Endothelial cell of umbilical vein (primary cell): ENCODE measurements at regions not wholly inside any gene's neighbourhood (a gene's known extent, or its start where the extent isn't known, plus 50 kb on each side); places are given as distances from the start of the nearest gene placed in this dataset.

Experiments used
- BruUV-seq: library from RNA; stranded (reverse); fragments of 400-500 nt; replicated peaks from 2 replicates; lab custom pipeline; 2021; lab: Mats Ljungman, UMichigan
- CTCF ChIA-PET: fragments of 300-600, 350-600 bp; sonication (Branson Sonifier 250); formaldehyde crosslinking; loops from one replicate; lab custom pipeline; 2021; ENCODE audit warnings: antibody characterized with exemption, inconsistent platforms; lab: Charles Lee
- POLR2A ChIA-PET: fragments of 300-600, 350-600 bp; sonication (Branson Sonifier 250); formaldehyde crosslinking; loops from one replicate; lab custom pipeline; 2021; ENCODE audit warnings: antibody characterized with exemption, inconsistent platforms; lab: Charles Lee
- DNase-seq: peaks from one replicate; pipeline ENCODE4 v3.0.0-alpha.2; 2011; ENCODE audit warnings: low read depth, low spot score
- FAIRE-seq: peaks from 2 replicates; lab custom pipeline; 2011; peaks lifted over from hg19 to GRCh38; lab: Jason Lieb, UNC
- H2AFZ ChIP-seq: 2 replicates; pipeline ENCODE4 v1.6.0; 2012; ENCODE audit warnings: low read depth, low read length, control low read depth, inconsistent platforms
- H3K27ac ChIP-seq: 2 replicates; pipeline ENCODE4 v1.5.1; 2011; ENCODE audit warnings: low read depth, mild to moderate bottlenecking, control low read depth, low read length, moderate library complexity; ENCODE audit not compliant: insufficient read depth
- H3K27me3 ChIP-seq, 2 experiments: 2 replicates each; pipeline versions ENCODE4 v1.6.0 to v1.6.1; 2011; ENCODE audit warnings: low read length in 2 of 2, mixed read lengths in 1 of 2; ENCODE audit not compliant: control insufficient read depth in 2 of 2, insufficient read depth in 2 of 2
- H3K36me3 ChIP-seq, 2 experiments: 2 replicates in 1 of 2; 3 replicates in 1 of 2; pipeline ENCODE4 v1.5.1; 2011; ENCODE audit warnings: low read length in 2 of 2, mild to moderate bottlenecking in 1 of 2, moderate library complexity in 1 of 2; ENCODE audit not compliant: control insufficient read depth in 2 of 2, insufficient read depth in 2 of 2; ENCODE audit errors: extremely low read depth in 1 of 2
- H3K4me1 ChIP-seq: 3 replicates; pipeline ENCODE4 v1.5.1; 2011; ENCODE audit warnings: mild to moderate bottlenecking, low read length; ENCODE audit not compliant: control insufficient read depth, insufficient read depth; ENCODE audit errors: extremely low read depth
- H3K4me2 ChIP-seq: 2 replicates; pipeline ENCODE4 v1.6.1; 2011; ENCODE audit warnings: low read length, control low read depth, mixed read lengths; ENCODE audit not compliant: insufficient read depth
- H3K4me3 ChIP-seq, 3 experiments: fragments of 200-600 bp in 1 of 3; sonication (generic), shearing (Covaris generic) in 1 of 3; replicated peaks in 1 of 3; 2 replicates each; pipeline ENCODE4 v1.5.1; 2011 to 2016; ENCODE audit warnings: control low read depth in 3 of 3, low read length in 3 of 3, mild to moderate bottlenecking in 2 of 3, inconsistent platforms in 1 of 3, low read depth in 1 of 3, moderate library complexity in 1 of 3; ENCODE audit not compliant: insufficient read depth in 1 of 3
- H3K79me2 ChIP-seq: 2 replicates; pipeline ENCODE4 v1.6.0; 2012; ENCODE audit warnings: low read length, inconsistent platforms; ENCODE audit not compliant: control insufficient read depth, insufficient read depth
- H3K9ac ChIP-seq: replicated peaks from 2 replicates; pipeline ENCODE3; 2011; ENCODE audit warnings: low read length, control low read depth; ENCODE audit not compliant: insufficient read depth; ENCODE audit errors: extremely low read depth
- H3K9me1 ChIP-seq: replicated peaks from 3 replicates; pipeline ENCODE4 v1.6.0; 2011; ENCODE audit warnings: mild to moderate bottlenecking, low read length; ENCODE audit not compliant: control insufficient read depth, insufficient read depth; ENCODE audit errors: extremely low read depth
- H3K9me3 ChIP-seq: replicated peaks from 2 replicates; pipeline ENCODE4 v1.5.1; 2012; ENCODE audit warnings: low read length, inconsistent platforms; ENCODE audit not compliant: control insufficient read depth, insufficient read depth
- H4K20me1 ChIP-seq: replicated peaks from 2 replicates; pipeline ENCODE3; 2011; ENCODE audit warnings: mild to moderate bottlenecking, low read length; ENCODE audit not compliant: control insufficient read depth, insufficient read depth; ENCODE audit errors: extremely low read depth
- EZH2 ChIP-seq: IDR thresholded peaks from 2 replicates; pipeline ENCODE4 v1.6.1; 2012; ENCODE audit warnings: borderline replicate concordance, low read depth, mild to moderate bottlenecking, moderate library complexity, low read length, inconsistent platforms; ENCODE audit not compliant: severe bottlenecking
- FOS ChIP-seq: IDR thresholded peaks from 2 replicates; pipeline ENCODE4 v1.6.1; 2011; ENCODE audit warnings: mild to moderate bottlenecking, low read length, moderate library complexity, borderline replicate concordance; ENCODE audit not compliant: insufficient read depth
- GATA2 ChIP-seq: IDR thresholded peaks from 2 replicates; pipeline ENCODE4 v1.7.0; 2011; ENCODE audit warnings: low read depth, mild to moderate bottlenecking, moderate library complexity, mixed read lengths, low read length; ENCODE audit not compliant: insufficient read length, insufficient read depth
- JUN ChIP-seq: IDR thresholded peaks from 2 replicates; pipeline ENCODE4 v1.6.1; 2011; ENCODE audit warnings: borderline replicate concordance, low read depth; ENCODE audit not compliant: insufficient read length, insufficient read depth
- MYC ChIP-seq: IDR thresholded peaks from one replicate; pipeline ENCODE4 v1.6.1; 2011; ENCODE audit warnings: mild to moderate bottlenecking, low read depth, low read length
- POLR2A ChIP-seq: IDR thresholded peaks from 2 replicates; pipeline ENCODE4 v1.6.1; 2012; ENCODE audit warnings: low read depth, mild to moderate bottlenecking, control low read depth, low read length
- POLR2AphosphoS5 ChIP-seq: IDR thresholded peaks from 2 replicates; pipeline ENCODE4 v1.6.1; 2012; ENCODE audit warnings: low read depth, mild to moderate bottlenecking, control low read depth, low read length, moderate library complexity; ENCODE audit not compliant: insufficient read depth
- dilution Hi-C: fragments of 300-500 bp; cut with MboI; formaldehyde crosslinking; loops from one replicate; pipeline ENCODE4 v1.15.0; 2019; ENCODE audit warnings: low sequenced_read_pairs; ENCODE audit not compliant: extremely low pct_ligation_motif_present
- intact Hi-C: fragments of 100-400 bp; cut with micrococcal nuclease; formaldehyde crosslinking; loops from one replicate; pipeline ENCODE4 v1.10.0; 2022
- TF ChIP-seq, protein P1 (sequence below): IDR thresholded peaks from 2 replicates; pipeline ENCODE4 v1.6.1; 2011; ENCODE audit not compliant: insufficient read depth, insufficient read length
- TF ChIP-seq, protein P2 (sequence below), 2 donors: IDR thresholded peaks; 1 replicate in 1 of 2; 2 replicates in 1 of 2; pipeline ENCODE4 v1.5.1; 2011; ENCODE audit warnings: low read length in 2 of 2, mild to moderate bottlenecking in 2 of 2, moderate library complexity in 2 of 2, control low read depth in 1 of 2, inconsistent platforms in 1 of 2, low read depth in 1 of 2; ENCODE audit not compliant: insufficient read depth in 1 of 2; ENCODE audit errors: extremely low read depth in 1 of 2

GRCh38 chr9:99690573-99690972 lies 131.1 kb upstream of the NR4A3 start:
- CTCF ChIA-PET = interaction anchor here (1.5 kb wide), 1 partner anchor 10 kb away, joined by 3 read pairs; no protein-coding TSS in a partner anchor
- dilution Hi-C loops = no loop called here

DNA sequence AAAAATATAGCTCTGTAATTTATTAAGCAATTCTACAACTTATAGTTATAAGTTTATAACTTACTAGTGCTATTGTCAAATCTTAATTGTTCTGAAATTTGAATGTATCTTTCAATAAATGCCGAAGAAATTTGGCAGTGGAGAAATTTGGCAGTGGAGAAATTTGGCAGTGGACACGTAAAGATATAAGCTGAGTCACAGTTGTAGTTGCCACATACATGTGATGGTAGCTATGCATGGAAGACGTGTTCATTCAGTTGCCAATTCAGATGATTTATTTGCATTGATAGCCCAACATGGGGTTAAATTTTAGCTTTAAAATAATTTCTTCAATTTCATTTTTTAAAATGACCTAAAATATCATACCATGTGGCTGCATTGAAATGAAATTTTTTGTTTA lies 127.8 kb upstream of the NR4A3 start:
- Histone ChIP-seq H3K4me2 (no peak overlapping the region), H3K36me3 (no peaks in the 10 kb centered on the region), H3K79me2 (no peaks in the 10 kb centered on the region), H3K9ac (no peak overlapping the region), H3K27ac (no peak overlapping the region), H3K9me3 (no peaks in the 10 kb centered on the region), H4K20me1 (no peaks in the 10 kb centered on the region), H2AFZ (no peak overlapping the region), H3K27me3 (no peaks in the 10 kb centered on the region), H3K4me3 (no peak overlapping the region), H3K4me1 (no peaks in the 10 kb centered on the region), H3K9me1 (no peaks in the 10 kb centered on the region)
- dilution Hi-C loops (no loop called here), intact Hi-C loops (no loop called here)
- FAIRE-seq (no peak), DNase-seq (no peak)
- BruUV-seq = no TSS peak
- TF ChIP-seq, protein P1, sequence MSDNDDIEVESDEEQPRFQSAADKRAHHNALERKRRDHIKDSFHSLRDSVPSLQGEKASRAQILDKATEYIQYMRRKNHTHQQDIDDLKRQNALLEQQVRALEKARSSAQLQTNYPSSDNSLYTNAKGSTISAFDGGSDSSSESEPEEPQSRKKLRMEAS = no peak
- no peak for TF ChIP-seq POLR2A
- TF ChIP-seq, protein P2, sequence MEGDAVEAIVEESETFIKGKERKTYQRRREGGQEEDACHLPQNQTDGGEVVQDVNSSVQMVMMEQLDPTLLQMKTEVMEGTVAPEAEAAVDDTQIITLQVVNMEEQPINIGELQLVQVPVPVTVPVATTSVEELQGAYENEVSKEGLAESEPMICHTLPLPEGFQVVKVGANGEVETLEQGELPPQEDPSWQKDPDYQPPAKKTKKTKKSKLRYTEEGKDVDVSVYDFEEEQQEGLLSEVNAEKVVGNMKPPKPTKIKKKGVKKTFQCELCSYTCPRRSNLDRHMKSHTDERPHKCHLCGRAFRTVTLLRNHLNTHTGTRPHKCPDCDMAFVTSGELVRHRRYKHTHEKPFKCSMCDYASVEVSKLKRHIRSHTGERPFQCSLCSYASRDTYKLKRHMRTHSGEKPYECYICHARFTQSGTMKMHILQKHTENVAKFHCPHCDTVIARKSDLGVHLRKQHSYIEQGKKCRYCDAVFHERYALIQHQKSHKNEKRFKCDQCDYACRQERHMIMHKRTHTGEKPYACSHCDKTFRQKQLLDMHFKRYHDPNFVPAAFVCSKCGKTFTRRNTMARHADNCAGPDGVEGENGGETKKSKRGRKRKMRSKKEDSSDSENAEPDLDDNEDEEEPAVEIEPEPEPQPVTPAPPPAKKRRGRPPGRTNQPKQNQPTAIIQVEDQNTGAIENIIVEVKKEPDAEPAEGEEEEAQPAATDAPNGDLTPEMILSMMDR (IDR thresholded peaks at IDR 0.05; ENCODE audit: extremely low read depth in 1 of 2, insufficient read depth in 1 of 2, low read depth in 1 of 2, low read length in 2 of 2) = no peak
- no peak for TF ChIP-seq JUN
- TF ChIP-seq POLR2AphosphoS5 = no peak
- no peak for TF ChIP-seq EZH2
- no peak for TF ChIP-seq FOS
- no peak for TF ChIP-seq GATA2
- no peak for TF ChIP-seq MYC
- CTCF ChIA-PET = interaction anchor here (0.9 to 1.9 kb wide), 4 partner anchors 10 to 78 kb away, joined by 3 to 8 read pairs (median 4); no protein-coding TSS in a partner anchor
- POLR2A ChIA-PET = no interaction called here

More at GRCh38 chr9:99690573-99690972, 131.1 kb upstream of the NR4A3 start:
- intact Hi-C loops = no loop called here
- Histone ChIP-seq H3K4me1 (no peaks in the 10 kb centered on the region), H3K4me2 (no peak overlapping the region), H2AFZ (no peak overlapping the region), H3K27me3 (no peaks in the 10 kb centered on the region), H3K4me3 (no peak overlapping the region), H3K36me3 (no peaks in the 10 kb centered on the region), H3K9me1 (no peaks in the 10 kb centered on the region), H3K9ac (no peak overlapping the region), H3K9me3 (no peaks in the 10 kb centered on the region), H3K79me2 (no peaks in the 10 kb centered on the region), H4K20me1 (no peaks in the 10 kb centered on the region), H3K27ac (no peak overlapping the region)
- no peak for FAIRE-seq
- no TSS peak for BruUV-seq
- TF ChIP-seq GATA2 (no peak), POLR2A (no peak), POLR2AphosphoS5 (no peak)
- TF ChIP-seq, protein P1 = no peak
- POLR2A ChIA-PET = no interaction called here
- no peak for DNase-seq
